H9 (cell line): ENCODE measurements at regions not wholly inside any gene's neighbourhood (a gene's known extent, or its start where the extent isn't known, plus 50 kb on each side); places are given as distances from the start of the nearest gene placed in this dataset.

Source experiments
- DNase-seq: peaks from one replicate; pipeline ENCODE4 v3.0.0-alpha.2; 2017
- H2AFZ ChIP-seq: one replicate; pipeline ENCODE4 v1.6.1; 2013; ENCODE audit warnings: mild to moderate bottlenecking, low read length, control low read depth, moderate library complexity
- H2AK5ac ChIP-seq: 2 replicates; pipeline ENCODE4 v1.6.1; 2013; ENCODE audit warnings: low read length, control low read depth, mixed read lengths; ENCODE audit not compliant: insufficient read length
- H2BK120ac ChIP-seq: one replicate; pipeline ENCODE4 v1.6.1; 2013; ENCODE audit warnings: low read depth, mild to moderate bottlenecking, low read length, control low read depth, inconsistent platforms; ENCODE audit not compliant: poor library complexity, severe bottlenecking
- H2BK12ac ChIP-seq: 2 replicates; pipeline ENCODE4 v1.6.1; 2013; ENCODE audit warnings: low read length, control low read depth, mixed read lengths, low read depth; ENCODE audit not compliant: insufficient read length
- H2BK15ac ChIP-seq: 2 replicates; pipeline ENCODE4 v1.6.1; 2013; ENCODE audit warnings: low read depth, low read length, control low read depth
- H2BK20ac ChIP-seq: one replicate; pipeline ENCODE4 v1.6.1; 2013; ENCODE audit warnings: low read depth, mild to moderate bottlenecking, low read length, control low read depth, inconsistent platforms; ENCODE audit not compliant: poor library complexity, severe bottlenecking
- H2BK5ac ChIP-seq: 2 replicates; pipeline ENCODE4 v1.6.1; 2013; ENCODE audit warnings: low read length, control low read depth, mixed read lengths; ENCODE audit not compliant: insufficient read length
- H3K14ac ChIP-seq: 2 replicates; pipeline ENCODE4 v1.6.1; 2013; ENCODE audit warnings: low read length, control low read depth; ENCODE audit not compliant: insufficient read depth
- H3K18ac ChIP-seq: 2 replicates; pipeline ENCODE4 v1.6.1; 2013; ENCODE audit warnings: low read depth, mild to moderate bottlenecking, mixed read lengths, low read length, control low read depth; ENCODE audit not compliant: insufficient read length
- H3K23ac ChIP-seq: 2 replicates; pipeline ENCODE4 v1.6.1; 2013; ENCODE audit warnings: low read length, control low read depth, mixed read lengths, low read depth; ENCODE audit not compliant: insufficient read length
- H3K23me2 ChIP-seq: 2 replicates; pipeline ENCODE4 v1.6.1; 2013; ENCODE audit warnings: low read depth, mild to moderate bottlenecking, mixed read lengths, low read length, control low read depth; ENCODE audit not compliant: insufficient read length, poor library complexity, severe bottlenecking
- H3K27ac ChIP-seq: 2 replicates; pipeline ENCODE4 v1.5.1; 2013; ENCODE audit warnings: low read length, control low read depth, mixed read lengths, low read depth; ENCODE audit not compliant: insufficient read length
- H3K27me3 ChIP-seq: 2 replicates; pipeline ENCODE4 v1.6.1; 2013; ENCODE audit warnings: low read length, control low read depth, inconsistent platforms; ENCODE audit not compliant: insufficient read depth
- H3K4ac ChIP-seq: 2 replicates; pipeline ENCODE4 v1.6.1; 2013; ENCODE audit warnings: low read depth, mild to moderate bottlenecking, control low read depth, inconsistent platforms, low read length, moderate library complexity
- H3K4me1 ChIP-seq: 2 replicates; pipeline ENCODE4 v1.6.1; 2013; ENCODE audit warnings: low read length, control low read depth, inconsistent platforms; ENCODE audit not compliant: insufficient read depth
- H3K4me2 ChIP-seq: 2 replicates; pipeline ENCODE4 v1.6.1; 2013; ENCODE audit warnings: low read length, control low read depth, mixed read lengths; ENCODE audit not compliant: insufficient read length, insufficient read depth
- H3K56ac ChIP-seq: 2 replicates; pipeline ENCODE4 v1.6.1; 2013; ENCODE audit warnings: low read depth, mild to moderate bottlenecking, mixed read lengths, low read length, control low read depth; ENCODE audit not compliant: insufficient read length
- H3K79me1 ChIP-seq: 2 replicates; pipeline ENCODE4 v1.6.1; 2013; ENCODE audit warnings: low read depth, mild to moderate bottlenecking, moderate library complexity, low read length, control low read depth, inconsistent platforms; ENCODE audit not compliant: insufficient read depth, poor library complexity, severe bottlenecking
- H3K79me2 ChIP-seq: 2 replicates; pipeline ENCODE4 v1.6.1; 2013; ENCODE audit warnings: low read length, control low read depth, inconsistent platforms; ENCODE audit not compliant: insufficient read depth
- H3K9ac ChIP-seq: 2 replicates; pipeline ENCODE4 v1.6.1; 2013; ENCODE audit warnings: low read length, control low read depth, mixed read lengths; ENCODE audit not compliant: insufficient read length; ENCODE audit errors: extremely low read depth
- H3K9me3 ChIP-seq: one replicate; pipeline ENCODE4 v1.6.1; 2013; ENCODE audit warnings: low read depth, low read length, inconsistent platforms; ENCODE audit not compliant: control insufficient read depth
- H3T11ph ChIP-seq: one replicate; pipeline ENCODE4 v1.6.1; 2013; ENCODE audit warnings: mild to moderate bottlenecking, low read length, control low read depth, inconsistent platforms
- H4K20me1 ChIP-seq: one replicate; pipeline ENCODE4 v1.6.1; 2013; ENCODE audit not compliant: control insufficient read depth, insufficient read length, insufficient read depth
- H4K5ac ChIP-seq: 2 replicates; pipeline ENCODE4 v1.6.1; 2013; ENCODE audit warnings: low read depth, mild to moderate bottlenecking, mixed read lengths, low read length, control low read depth; ENCODE audit not compliant: insufficient read length
- H4K8ac ChIP-seq: replicated peaks from 2 replicates; pipeline ENCODE4 v1.6.1; 2013; ENCODE audit warnings: low read length, control low read depth, mixed read lengths, low read depth; ENCODE audit not compliant: insufficient read length
- H4K91ac ChIP-seq: 2 replicates; pipeline ENCODE4 v1.6.1; 2013; ENCODE audit warnings: low read depth, mild to moderate bottlenecking, moderate library complexity, mixed read lengths, low read length, control low read depth; ENCODE audit not compliant: insufficient read length
- H3K27ac Mint-ChIP-seq, 3 experiments: 2 replicates in 2 of 3; 3 replicates in 1 of 3; pipeline ENCODE4 v1.8.0; 2020 to 2021; ENCODE audit warnings: mixed read lengths in 3 of 3, mild to moderate bottlenecking in 1 of 3, moderate library complexity in 1 of 3
- H3K27me3 Mint-ChIP-seq: 2 replicates; pipeline ENCODE4 v1.8.0; 2021; ENCODE audit warnings: low read depth, mild to moderate bottlenecking, moderate library complexity, mixed read lengths
- H3K36me3 Mint-ChIP-seq, 3 experiments: 2 replicates in 2 of 3; 3 replicates in 1 of 3; pipeline ENCODE4 v1.8.0; 2020 to 2021; ENCODE audit warnings: low read depth in 3 of 3, mixed read lengths in 3 of 3; ENCODE audit not compliant: insufficient read depth in 1 of 3
- H3K4me1 Mint-ChIP-seq, 2 experiments: 2 replicates each; pipeline ENCODE4 v1.8.0; 2020; ENCODE audit warnings: mixed read lengths in 2 of 2
- H3K4me3 Mint-ChIP-seq, 2 experiments: 2 replicates in 1 of 2; 3 replicates in 1 of 2; pipeline ENCODE4 v1.8.0; 2020 to 2021; ENCODE audit warnings: mild to moderate bottlenecking in 2 of 2, mixed read lengths in 2 of 2, moderate library complexity in 1 of 2
- H3K9me3 Mint-ChIP-seq, 2 experiments: 2 replicates in 1 of 2; 3 replicates in 1 of 2; pipeline ENCODE4 v1.8.0; 2020; ENCODE audit warnings: mild to moderate bottlenecking in 2 of 2, mixed read lengths in 2 of 2, moderate library complexity in 1 of 2
- CTCF ChIP-seq: fragments of 200-600 bp; sonication (generic); conservative IDR thresholded peaks from 3 replicates; pipeline ENCODE4 v1.8.0; 2021; ENCODE audit warnings: antibody characterized with exemption, mild to moderate bottlenecking
- WGBS: extraction: QIAGEN DNeasy Blood & Tissue Kit; methylation state at CpG from one replicate; pipeline ENCODE4 v1.1.7; 2013; ENCODE audit warnings: missing lambda C conversion rate, low lambda C conversion rate, mixed read lengths; ENCODE audit not compliant: insufficient read length; ENCODE audit errors: extremely low coverage; 5-methylcytosine and 5-hydroxymethylcytosine counted together

DNA sequence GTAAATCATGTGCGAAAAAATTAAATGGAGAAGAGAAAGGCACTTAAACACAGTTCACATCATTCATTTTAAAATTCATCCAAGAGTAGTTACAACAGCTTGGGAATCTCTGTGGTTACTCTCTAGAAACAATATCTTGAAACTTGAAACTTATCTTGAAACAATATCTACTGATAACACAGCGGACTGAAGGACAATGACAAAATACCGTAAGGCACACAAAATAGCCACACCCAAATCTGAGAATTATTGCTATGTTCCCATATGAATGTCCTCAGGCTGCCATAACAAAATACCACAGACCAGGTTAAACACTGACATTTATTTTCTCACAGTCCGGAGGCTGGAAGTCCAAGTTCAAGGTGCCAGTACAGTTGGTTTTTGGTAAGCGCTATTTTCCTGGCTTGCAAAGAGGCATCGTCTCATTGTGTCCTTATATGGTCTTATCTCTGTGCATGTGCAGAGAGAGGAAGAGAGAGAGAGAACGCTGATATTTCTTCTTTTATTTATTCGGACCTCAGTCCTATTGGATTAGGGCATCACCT is 122.5 kb upstream of the BTBD3 start:
- no peak overlapping the region for H4K8ac ChIP-seq
- Mint-ChIP-seq H3K4me3 (no peak overlapping the region), H3K4me1 (peaks cover 20 to 21% of the 10 kb centered on the region in 2 experiments), H3K27me3 (no peaks in the 10 kb centered on the region; the same call in 1 of the 2 replicates), H3K9me3 (no peaks in the 10 kb centered on the region), H3K27ac (no peak overlapping the region), H3K36me3 (no peaks in the 10 kb centered on the region)
- H4K91ac ChIP-seq: no peak overlapping the region
- no peak overlapping the region for H3K4me2 ChIP-seq
- no peak overlapping the region for H4K5ac ChIP-seq
- H2BK15ac ChIP-seq: no peak overlapping the region
- H3T11ph ChIP-seq: no peak overlapping the region
- H2BK12ac ChIP-seq: no peak overlapping the region
- no peak overlapping the region for H3K27ac ChIP-seq
- no peak overlapping the region for H2BK20ac ChIP-seq
- H3K23me2 ChIP-seq: no peaks in the 10 kb centered on the region
- no peak overlapping the region for H2BK5ac ChIP-seq
- DNase-seq: no peak
- no peaks in the 10 kb centered on the region for H4K20me1 ChIP-seq
- H2AK5ac ChIP-seq: no peak overlapping the region
- no peaks in the 10 kb centered on the region for H3K9me3 ChIP-seq
- no peak overlapping the region for H2BK120ac ChIP-seq
- H3K4me1 ChIP-seq: peaks cover 2% of the 10 kb centered on the region; the same call in 1 of the 2 replicates
- no peak overlapping the region for H3K14ac ChIP-seq
- no peak overlapping the region for H3K18ac ChIP-seq
- H3K23ac ChIP-seq: no peak overlapping the region
- WGBS: no CpG with 5 or more reads among the region's 8 CpGs
- no peak overlapping the region for H2AFZ ChIP-seq
- no peak overlapping the region for H3K4ac ChIP-seq
- H3K79me2 ChIP-seq: no peaks in the 10 kb centered on the region
- no peaks in the 10 kb centered on the region for H3K27me3 ChIP-seq
- no peaks in the 10 kb centered on the region for H3K79me1 ChIP-seq
- no peak for TF ChIP-seq CTCF
- no peak overlapping the region for H3K9ac ChIP-seq
- H3K56ac ChIP-seq: no peak overlapping the region
